GM12873 (cell line): ENCODE measurements at regions not wholly inside any gene's neighbourhood (a gene's known extent, or its start where the extent isn't known, plus 50 kb on each side); places are given as distances from the start of the nearest gene placed in this dataset.

Source experiments
- TF ChIP-seq, protein P1 (sequence below): IDR thresholded peaks from 2 replicates; pipeline ENCODE4 v1.5.1; 2012; ENCODE audit warnings: low read depth, mild to moderate bottlenecking, moderate library complexity, low read length, control low read depth; ENCODE audit not compliant: insufficient read depth; ENCODE audit errors: missing control alignments

GRCh38 chr14:23708343-23708742, 72.2 kb downstream of the DHRS2 start:
- TF ChIP-seq, protein P1, sequence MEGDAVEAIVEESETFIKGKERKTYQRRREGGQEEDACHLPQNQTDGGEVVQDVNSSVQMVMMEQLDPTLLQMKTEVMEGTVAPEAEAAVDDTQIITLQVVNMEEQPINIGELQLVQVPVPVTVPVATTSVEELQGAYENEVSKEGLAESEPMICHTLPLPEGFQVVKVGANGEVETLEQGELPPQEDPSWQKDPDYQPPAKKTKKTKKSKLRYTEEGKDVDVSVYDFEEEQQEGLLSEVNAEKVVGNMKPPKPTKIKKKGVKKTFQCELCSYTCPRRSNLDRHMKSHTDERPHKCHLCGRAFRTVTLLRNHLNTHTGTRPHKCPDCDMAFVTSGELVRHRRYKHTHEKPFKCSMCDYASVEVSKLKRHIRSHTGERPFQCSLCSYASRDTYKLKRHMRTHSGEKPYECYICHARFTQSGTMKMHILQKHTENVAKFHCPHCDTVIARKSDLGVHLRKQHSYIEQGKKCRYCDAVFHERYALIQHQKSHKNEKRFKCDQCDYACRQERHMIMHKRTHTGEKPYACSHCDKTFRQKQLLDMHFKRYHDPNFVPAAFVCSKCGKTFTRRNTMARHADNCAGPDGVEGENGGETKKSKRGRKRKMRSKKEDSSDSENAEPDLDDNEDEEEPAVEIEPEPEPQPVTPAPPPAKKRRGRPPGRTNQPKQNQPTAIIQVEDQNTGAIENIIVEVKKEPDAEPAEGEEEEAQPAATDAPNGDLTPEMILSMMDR, result no peak

- TF ChIP-seq, protein P1, result no peak
Observed at GRCh38 chr14:23709923-23710322, 73.8 kb downstream of the DHRS2 start.

DNA sequence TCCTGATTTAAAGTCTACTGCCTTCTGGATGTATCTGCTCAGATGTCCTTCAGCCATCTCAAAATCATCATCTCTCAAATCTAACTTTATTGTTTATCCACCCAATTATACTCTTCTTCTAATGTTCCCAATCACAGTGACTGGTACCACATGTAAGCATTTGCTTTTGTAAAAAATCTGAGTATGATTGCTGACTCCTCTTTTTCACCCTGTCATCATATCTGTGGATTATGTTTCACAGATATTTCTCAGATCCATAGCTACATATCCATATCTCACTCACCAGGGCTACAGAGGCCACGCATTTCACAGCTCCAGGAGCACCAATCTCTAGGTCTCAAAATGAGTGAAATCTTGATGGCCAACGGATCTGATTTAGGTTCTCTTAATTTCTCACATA, 76.1 kb downstream of the DHRS2 start:
- TF ChIP-seq, protein P1, result no peak

DNA sequence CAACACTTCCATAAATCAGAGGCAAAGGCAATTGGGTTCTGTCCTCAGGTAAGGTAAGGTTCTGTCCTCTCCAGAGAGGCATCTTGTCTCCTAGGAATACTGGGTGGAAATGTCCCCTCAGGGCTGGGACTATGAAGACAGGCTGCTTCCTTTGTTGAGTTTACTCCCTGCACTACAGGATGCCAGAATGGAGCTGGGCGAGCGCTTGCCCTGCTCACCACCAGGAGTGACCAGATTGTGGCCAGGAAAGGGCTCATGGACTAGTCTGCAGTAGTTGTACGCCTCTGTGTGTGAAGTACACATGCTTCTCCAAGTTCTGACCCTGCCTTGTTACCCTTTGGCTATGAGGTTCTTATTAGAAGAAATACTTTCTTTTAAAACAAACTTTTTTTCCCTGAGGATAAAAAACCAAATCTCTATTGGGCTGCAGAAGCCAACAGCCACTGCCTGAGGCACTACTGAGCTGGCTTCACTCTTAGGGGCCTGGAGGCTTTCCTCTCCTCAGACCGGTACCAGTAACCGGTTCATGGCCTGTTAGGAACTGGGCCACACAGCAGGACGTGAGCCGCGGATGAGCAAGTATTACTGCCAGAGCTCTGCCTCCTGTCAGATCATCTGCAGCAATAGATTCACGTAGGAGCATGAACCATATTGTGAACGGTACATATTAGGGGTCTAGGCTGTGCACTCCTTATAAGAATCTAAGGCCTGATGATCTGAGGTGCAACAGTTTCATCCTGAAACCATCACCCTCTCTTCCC, 83.2 kb downstream of the DHRS2 start:
- TF ChIP-seq, protein P1, result no peak

DNA sequence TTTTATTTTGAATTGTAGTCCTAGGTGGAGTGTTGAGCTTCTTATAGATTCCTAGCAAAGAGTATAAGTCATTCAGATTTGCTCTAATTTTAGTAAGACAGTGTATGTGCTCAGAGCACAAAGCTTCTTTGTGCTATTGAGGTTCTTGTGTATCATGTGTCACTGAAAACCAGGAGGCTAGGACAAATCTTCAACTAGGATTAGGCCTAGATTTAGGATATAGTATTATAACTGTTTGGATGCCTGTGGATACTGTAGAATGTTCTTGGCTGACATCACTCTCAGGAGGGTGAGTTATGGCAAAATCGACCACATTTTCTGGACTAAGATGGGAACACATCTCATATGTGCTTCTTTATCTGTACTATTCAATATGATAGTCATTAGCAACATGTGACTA, 86.5 kb downstream of the DHRS2 start:
- TF ChIP-seq, protein P1, result no peak

- TF ChIP-seq, protein P1, result no peak
Observed at GRCh38 chr14:23723911-23724310, 87.7 kb downstream of the DHRS2 start.

DNA sequence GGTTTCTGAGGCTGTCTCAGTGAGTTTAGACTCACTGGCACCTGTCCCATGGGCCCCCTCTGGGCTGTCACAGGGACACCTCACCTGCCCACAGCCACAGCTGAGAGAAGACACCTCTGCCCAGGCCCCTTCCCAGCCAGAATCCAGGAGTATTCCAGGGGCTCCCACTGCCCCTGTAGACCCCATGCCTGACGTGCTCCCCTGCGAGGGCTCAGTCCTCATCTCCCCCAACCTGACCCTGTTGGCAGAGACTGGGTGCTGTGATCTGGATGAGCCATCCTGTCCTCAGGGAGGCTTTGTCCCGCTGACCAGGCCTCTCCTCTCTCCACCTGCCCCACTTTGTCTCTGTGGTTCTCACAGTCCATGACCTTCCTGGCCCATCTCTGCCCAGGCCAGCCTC, 89.4 kb downstream of the DHRS2 start:
- TF ChIP-seq, protein P1, result no peak
